GM18951 (cell line): ENCODE measurements at regions not wholly inside any gene's neighbourhood (a gene's known extent, or its start where the extent isn't known, plus 50 kb on each side); places are given as distances from the start of the nearest gene placed in this dataset.
"Not testable (repeated sequence)": the region's sequence is repeated elsewhere in the genome, so short reads cannot be mapped to it uniquely, and the experiment has no call there.

ENCODE experiments used
- POLR2A ChIP-seq: IDR thresholded peaks from 4 replicates; pipeline ENCODE4 v1.6.1; 2011; ENCODE audit warnings: mild to moderate bottlenecking; ENCODE audit not compliant: insufficient read length, insufficient read depth; ENCODE audit errors: extremely low read depth
- in situ Hi-C: fragments of 300-500 bp; cut with MboI; formaldehyde crosslinking; loops from one replicate; pipeline ENCODE4 v1.12.0; 2022; ENCODE audit warnings: low sequenced_read_pairs, mixed read lengths, inconsistent platforms; ENCODE audit not compliant: unreplicated experiment

DNA sequence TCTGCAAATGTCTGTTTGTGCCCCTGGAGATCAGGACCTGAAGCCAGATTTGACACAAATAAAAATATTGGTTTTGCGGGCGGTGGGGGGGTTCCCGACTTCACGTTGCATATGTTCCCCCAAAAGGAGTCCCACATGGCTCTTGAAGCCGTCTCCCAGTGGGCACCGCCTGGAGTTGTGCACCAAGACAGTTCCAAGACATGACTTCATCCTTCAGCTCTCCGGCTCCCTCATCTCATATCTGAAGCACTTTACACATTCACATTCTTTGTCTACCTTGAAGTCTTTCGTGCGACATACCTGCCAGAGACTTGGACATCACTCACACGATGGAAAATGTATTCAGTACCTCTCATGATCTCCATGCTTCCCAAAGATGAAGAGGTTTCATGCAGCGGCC is 362.8 kb upstream of the FOXK1 start:
- in situ Hi-C loops = no loop called here

DNA sequence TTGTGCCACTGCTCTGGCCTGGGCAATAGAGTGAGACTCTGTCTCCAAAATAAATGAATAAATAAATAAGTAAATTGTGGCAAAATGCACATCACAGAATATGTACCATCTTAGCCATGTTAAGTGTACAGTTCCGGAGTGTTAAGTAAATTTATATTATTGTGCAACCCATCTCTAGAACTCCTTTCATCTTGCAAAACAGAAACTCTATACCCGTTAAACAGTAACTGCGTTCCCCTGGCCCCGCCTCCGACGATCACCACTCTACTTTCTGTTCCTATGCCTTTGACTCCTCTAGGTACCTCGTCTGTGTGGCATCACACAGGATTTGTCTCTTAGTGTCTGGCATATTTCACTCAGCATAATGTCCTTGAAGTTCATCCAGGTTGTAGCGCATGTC is 356.4 kb upstream of the FOXK1 start:
- TF ChIP-seq POLR2A = no peak
- in situ Hi-C loops = no loop called here

More for the DNA sequence above, 362.8 kb upstream of the FOXK1 start:
- no peak for TF ChIP-seq POLR2A

DNA sequence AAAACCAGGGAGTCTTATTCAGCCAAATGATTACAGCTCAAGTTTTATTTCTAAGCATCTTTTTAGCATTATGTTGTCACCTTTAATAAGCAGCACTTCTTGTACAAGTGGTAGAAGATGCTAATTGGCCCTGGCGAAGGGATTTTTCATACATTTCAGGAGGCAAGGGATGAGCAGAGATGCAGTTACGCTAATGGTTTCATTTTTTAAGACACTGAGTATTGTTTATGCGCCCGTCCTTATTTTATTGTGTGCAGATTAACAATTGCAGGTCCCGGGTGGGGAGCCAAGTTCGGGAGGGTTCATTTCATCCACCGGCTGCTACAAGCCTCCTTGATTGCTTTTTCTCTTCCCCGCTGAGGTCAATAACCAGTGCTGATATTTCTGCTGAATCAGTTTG is 350.4 kb upstream of the FOXK1 start:
- in situ Hi-C loops = no loop called here
- no peak for TF ChIP-seq POLR2A

DNA sequence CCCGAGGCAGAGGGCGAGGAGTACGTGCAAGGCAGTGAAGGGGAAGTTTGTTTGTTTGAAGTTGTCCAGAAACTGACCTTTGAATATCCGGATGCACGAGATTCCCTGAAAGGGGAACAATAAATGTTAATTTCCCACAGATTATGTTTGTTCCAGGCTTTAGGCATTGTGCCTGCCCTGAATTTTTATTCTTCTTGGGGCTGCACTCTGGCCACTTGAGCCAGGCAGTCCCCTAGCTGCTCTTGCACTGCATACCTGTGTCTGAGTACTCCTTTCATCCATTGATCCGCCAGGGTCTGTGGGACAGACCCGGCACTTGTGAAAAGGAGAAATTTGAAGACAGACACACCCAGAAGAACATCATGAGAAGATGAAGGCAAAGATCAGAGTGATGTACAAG is 343.5 kb upstream of the FOXK1 start:
- no peak for TF ChIP-seq POLR2A
- in situ Hi-C loops = no loop called here

DNA sequence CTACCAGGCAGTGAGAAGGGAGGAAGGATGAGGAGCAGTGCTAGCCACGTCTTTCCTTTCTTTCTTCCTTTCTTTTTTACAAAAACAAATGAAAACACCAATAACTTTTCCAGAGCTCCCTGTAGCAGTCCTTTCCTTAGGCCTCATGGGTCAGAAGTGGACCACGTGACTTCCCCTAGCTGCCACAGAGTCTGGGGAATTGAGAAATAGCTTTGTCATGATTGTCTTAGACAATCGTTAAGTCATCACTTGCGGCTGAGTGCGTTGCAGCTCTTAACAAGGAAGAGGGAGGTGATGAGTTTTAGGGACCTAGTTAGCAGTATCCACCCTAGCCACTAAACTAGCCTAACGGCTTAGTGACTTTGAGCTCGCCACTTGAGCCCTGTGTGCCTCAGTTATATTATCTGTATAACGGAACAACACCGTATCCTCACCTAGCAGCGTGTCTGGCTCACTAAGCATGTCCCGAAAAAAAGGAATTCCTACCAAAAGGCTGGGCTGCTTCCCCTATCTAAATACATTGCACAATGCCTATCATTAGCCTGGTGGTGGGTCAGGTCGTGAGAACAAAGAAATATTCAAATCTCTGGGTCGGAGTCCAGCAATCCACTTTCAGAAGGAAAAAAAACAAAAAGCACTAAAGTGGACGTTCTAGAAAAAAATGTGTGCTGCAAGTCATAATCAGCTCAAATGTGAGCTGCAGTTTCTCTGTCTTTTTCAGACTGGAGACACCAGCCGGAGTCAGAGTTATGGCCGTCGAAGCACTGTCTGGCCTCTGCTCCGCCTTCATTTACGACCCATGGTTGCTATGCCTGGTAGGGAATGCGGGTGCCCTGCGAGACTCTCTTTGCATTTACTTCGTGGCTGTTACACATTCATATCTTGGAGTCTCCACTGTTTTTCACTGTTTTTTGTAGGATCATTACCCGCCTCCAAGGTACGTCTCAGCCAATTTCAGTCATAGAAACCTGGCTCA is 338.5 kb upstream of the FOXK1 start:
- in situ Hi-C loops = no loop called here
- no peak for TF ChIP-seq POLR2A

DNA sequence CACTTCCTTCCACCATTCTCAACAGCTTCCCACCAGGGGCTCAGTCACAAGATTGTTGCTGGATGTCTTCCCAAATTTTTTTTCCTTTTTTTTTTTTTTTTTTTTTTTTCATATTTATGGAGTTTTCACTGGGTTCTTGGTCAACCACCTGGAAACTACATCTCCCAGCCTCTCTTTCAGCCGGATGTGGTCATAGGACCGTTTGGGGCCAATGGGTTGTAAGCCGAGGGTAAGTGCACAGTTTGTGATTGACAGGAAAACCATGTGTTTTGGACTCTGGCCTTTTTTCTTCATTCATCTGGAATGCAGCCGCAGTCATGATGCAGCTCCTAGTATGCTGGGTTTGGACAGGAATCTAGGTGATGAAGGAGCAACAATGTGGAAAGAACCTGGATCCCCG is 337.1 kb upstream of the FOXK1 start:
- TF ChIP-seq POLR2A = no peak
- in situ Hi-C loops = no loop called here

DNA sequence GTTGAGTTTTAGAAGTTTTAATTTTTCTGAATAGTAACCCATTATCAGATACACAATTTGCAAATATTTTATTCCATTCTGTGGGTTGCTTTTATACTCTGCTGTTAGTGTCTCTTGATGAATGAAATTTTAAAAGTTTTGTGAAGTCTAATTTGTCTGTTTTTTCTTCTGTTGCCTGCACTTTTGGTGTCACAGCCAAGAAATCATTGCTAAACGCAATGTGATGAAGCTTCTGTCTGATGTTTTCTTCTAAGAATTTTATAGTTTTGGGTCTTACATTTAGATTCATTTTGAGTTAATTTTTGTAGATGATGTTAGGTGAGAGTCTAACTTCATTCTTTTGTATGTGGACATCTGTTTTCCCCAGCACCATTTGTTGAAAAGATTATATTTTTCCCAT is 330.0 kb upstream of the FOXK1 start:
- in situ Hi-C loops = no loop called here
- no peak for TF ChIP-seq POLR2A

DNA sequence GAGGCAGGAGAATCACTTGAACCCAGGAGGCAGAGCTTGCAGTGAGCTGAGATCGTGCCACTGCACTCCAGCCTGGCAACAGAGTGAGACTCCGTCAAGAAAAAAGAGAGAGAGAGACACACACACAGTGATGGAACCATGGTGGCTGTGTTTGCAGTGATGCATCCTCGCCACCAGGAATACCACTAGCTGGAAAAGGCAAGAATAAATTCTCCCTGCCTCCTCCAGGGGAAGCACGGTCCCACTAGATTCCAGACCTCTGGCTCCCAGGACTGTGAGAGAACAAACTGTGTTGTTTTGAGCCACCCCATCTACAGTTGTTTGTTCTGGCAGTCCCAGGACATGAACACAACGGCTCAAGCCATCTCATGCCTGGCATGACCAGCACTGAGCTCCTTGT is 320.3 kb upstream of the FOXK1 start:
- in situ Hi-C loops = no loop called here
- no peak for TF ChIP-seq POLR2A

DNA sequence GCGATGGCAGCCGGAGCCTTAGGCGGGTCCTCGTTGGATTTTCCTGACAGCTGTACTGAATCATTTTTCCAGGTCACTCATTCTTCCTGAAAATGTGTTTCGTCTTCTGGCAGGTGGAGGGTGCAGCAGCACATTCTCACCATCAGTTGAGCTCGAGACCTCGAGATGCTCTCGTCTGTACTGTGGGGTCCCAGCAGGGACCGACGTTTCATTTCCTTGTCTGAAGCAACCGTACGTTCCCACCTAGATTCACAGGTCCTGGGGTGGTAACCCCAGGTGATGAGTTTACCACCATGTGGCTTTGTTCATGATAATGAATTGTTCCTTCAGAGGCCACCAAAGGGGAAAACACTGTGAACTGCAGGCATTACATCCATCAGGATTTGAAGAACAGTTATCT is 298.5 kb upstream of the FOXK1 start:
- TF ChIP-seq POLR2A = no peak
- in situ Hi-C loops = no loop called here

DNA sequence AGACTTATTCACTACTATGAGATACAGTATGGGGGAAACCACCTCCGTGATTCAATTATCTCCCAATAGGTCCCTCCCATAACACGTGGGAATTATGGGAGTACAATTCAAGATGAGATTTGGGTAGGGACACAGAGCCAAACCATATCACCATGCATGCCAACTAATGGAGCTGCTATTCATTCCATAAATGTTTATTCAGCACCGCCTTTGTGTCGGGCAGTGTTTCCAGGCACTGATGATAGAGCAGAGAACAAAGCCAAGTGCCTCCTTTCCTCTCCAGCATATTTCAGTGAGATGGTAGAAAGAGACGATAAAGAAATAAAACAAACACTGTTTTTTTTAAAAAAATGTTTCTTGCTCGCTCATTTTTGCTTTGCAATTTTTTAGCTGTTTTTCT is 295.9 kb upstream of the FOXK1 start:
- in situ Hi-C loops = no loop called here

DNA sequence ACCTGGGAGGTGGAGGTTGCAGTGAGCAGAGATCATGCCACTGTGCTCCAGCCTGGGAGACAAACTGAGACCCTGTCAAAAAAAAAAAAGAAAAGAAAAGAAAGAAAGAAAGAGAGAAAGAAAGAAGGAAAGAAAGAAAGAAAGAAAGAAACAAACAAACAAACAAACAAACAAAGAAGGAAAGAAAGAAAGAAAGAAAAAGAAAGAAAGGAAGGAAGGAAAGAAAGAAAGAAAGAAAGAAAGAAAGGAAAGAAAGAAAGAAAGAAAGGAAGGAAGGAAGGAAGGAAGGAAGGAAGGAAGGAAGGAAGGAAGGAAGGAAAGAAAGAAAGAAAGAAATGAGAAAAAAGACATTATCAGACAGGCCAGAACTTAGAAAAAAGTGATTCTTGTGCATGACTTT is 291.0 kb upstream of the FOXK1 start:
- in situ Hi-C loops = not testable (repeated sequence)

More for the DNA sequence above, 295.9 kb upstream of the FOXK1 start:
- no peak for TF ChIP-seq POLR2A

DNA sequence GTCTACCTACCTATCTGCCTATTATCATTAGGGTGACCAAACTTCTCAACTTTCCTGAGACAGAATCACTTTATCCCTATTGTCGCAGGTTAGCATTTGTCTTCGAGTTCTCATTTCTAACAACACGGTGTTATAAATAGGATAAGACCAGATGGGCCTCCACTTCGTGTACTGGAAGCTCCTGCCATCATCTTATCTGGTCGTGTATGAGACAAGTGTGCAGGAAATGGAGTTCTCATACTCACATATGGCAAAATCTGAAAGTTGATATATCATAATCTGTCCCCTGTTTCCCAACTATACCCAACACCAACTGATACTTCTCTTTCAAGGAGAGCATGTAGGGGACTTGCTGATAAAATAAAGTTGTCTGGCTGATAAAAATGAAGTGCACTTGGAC is 287.4 kb upstream of the FOXK1 start:
- in situ Hi-C loops = no loop called here
- no peak for TF ChIP-seq POLR2A

DNA sequence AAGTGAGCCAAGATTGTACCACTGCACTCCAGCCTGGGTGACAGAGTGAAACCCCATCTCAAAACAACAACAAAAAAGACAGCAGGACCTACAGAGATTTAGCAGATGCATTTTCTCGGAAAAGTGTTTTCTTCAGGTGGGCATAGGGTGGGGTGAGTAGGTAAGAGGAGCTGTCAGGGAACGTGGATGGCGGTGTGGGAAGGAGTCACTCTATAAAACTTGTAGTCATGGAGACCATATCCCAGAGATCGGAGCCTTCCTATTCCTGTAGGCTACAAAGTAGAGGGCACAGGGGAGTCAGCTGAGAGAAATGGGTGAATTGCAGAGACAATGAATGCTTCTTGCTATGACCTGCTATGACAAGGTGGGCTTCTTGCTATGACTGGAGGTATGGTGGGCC is 283.0 kb upstream of the FOXK1 start:
- no peak for TF ChIP-seq POLR2A
- in situ Hi-C loops = no loop called here

DNA sequence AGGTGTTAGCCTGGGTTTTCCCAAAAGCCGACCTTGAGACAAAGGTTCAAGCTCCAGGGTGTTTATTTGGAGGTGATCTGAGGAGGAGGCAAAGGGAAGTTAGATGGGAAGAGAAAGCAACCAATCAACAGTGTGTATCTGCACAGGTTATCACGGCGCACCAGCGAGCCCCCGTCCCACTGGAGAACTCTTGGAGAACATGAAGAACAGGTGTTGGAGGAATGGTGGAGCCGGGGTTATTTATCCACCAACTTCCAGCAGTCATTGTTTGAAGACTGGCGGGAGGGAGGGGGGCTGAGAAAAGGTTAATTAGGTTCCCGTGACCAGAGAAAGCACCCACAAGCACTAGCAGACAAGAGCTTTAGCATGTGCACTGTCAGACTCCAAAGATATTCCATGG is 282.5 kb upstream of the FOXK1 start:
- in situ Hi-C loops = no loop called here

More for the DNA sequence above, 282.5 kb upstream of the FOXK1 start:
- TF ChIP-seq POLR2A = no peak
